Astrocyte of the cerebellum (primary cell): ENCODE measurements at regions not wholly inside any gene's neighbourhood (a gene's known extent, or its start where the extent isn't known, plus 50 kb on each side); places are given as distances from the start of the nearest gene placed in this dataset.
A peak's percentile ranks its signal among the peaks of the same experiment; 100 is the strongest.

Experiments
- DNase-seq: peaks from one replicate; pipeline ENCODE4 v3.0.0-alpha.2; 2011; ENCODE audit warnings: low read depth
- H3K4me3 ChIP-seq: 2 replicates; pipeline ENCODE4 v1.5.1; 2011; ENCODE audit warnings: mild to moderate bottlenecking, low read depth, low read length, moderate library complexity
- CTCF ChIP-seq: IDR thresholded peaks from 2 replicates; pipeline ENCODE4 v1.5.1; 2012; ENCODE audit warnings: low read length, low read depth, moderate library complexity, mild to moderate bottlenecking; ENCODE audit errors: missing control alignments
- in situ Hi-C: cut with HindIII; loops from 2 replicates; pipeline ENCODE4 v1.10.0; 2017; ENCODE audit warnings: low sequenced_read_pairs

- no peak for DNase-seq
- H3K4me3 ChIP-seq = no peak overlapping the region
- no peak for TF ChIP-seq CTCF
- in situ Hi-C loops = no loop called here
Measured at GRCh38 chr5:60340326-60340725, 359.6 kb downstream of the DEPDC1B start.

GRCh38 chr5:60339691-60340201 lies 360.2 kb downstream of the DEPDC1B start:
- H3K4me3 ChIP-seq = no peak overlapping the region
- peak; percentile 94 for DNase-seq
- no peak for TF ChIP-seq CTCF
- in situ Hi-C loops = no loop called here

GRCh38 chr5:60338846-60339245 lies 361.1 kb downstream of the DEPDC1B start:
- no peak for TF ChIP-seq CTCF
- no peak overlapping the region for H3K4me3 ChIP-seq
- in situ Hi-C loops = no loop called here
- no peak for DNase-seq

- in situ Hi-C loops = no loop called here
- H3K4me3 ChIP-seq = no peak overlapping the region
- no peak for DNase-seq
- no peak for TF ChIP-seq CTCF
Measured at GRCh38 chr5:60336491-60336890, 363.5 kb downstream of the DEPDC1B start.

GRCh38 chr5:60335913-60336312 lies 364.1 kb downstream of the DEPDC1B start:
- TF ChIP-seq CTCF = no peak
- DNase-seq = no peak
- no peak overlapping the region for H3K4me3 ChIP-seq
- in situ Hi-C loops = no loop called here

- no peak for TF ChIP-seq CTCF
- in situ Hi-C loops = no loop called here
- DNase-seq = peak; percentile 44
- no peak overlapping the region for H3K4me3 ChIP-seq
Measured at GRCh38 chr5:60334281-60334713, 365.7 kb downstream of the DEPDC1B start.

GRCh38 chr5:60333005-60333571 lies 366.9 kb downstream of the DEPDC1B start:
- H3K4me3 ChIP-seq = no peak overlapping the region
- TF ChIP-seq CTCF = no peak
- in situ Hi-C loops = no loop called here
- no peak for DNase-seq
